Calu3 (cell line): ENCODE measurements at regions not wholly inside any gene's neighbourhood (a gene's known extent, or its start where the extent isn't known, plus 50 kb on each side); places are given as distances from the start of the nearest gene placed in this dataset.

Source experiments
- BruUV-seq: library from RNA; stranded (reverse); fragments of 400-500 nt; replicated peaks from 2 replicates; lab custom pipeline; 2021; lab: Mats Ljungman, UMichigan
- CTCF ChIA-PET: fragments of 300-600 bp; sonication (Branson Sonifier 250); formaldehyde crosslinking; loops from one replicate; lab custom pipeline; 2022; ENCODE audit warnings: antibody characterized with exemption; lab: Charles Lee
- DNase-seq: peaks from one replicate; pipeline ENCODE4 v3.0.0; 2022
- H3K27ac Mint-ChIP-seq: one replicate; pipeline ENCODE4 v1.8.0; 2022; ENCODE audit warnings: mixed read lengths; ENCODE audit not compliant: unreplicated experiment
- H3K27me3 Mint-ChIP-seq: one replicate; pipeline ENCODE4 v1.8.0; 2022; ENCODE audit warnings: mixed read lengths; ENCODE audit not compliant: unreplicated experiment
- H3K36me3 Mint-ChIP-seq: one replicate; pipeline ENCODE4 v1.8.0; 2022; ENCODE audit warnings: mild to moderate bottlenecking, moderate library complexity, mixed read lengths; ENCODE audit not compliant: insufficient read depth, unreplicated experiment
- H3K4me1 Mint-ChIP-seq: one replicate; pipeline ENCODE4 v1.8.0; 2022; ENCODE audit warnings: mild to moderate bottlenecking, low read depth, mixed read lengths; ENCODE audit not compliant: unreplicated experiment
- H3K4me3 Mint-ChIP-seq: one replicate; pipeline ENCODE4 v1.8.0; 2022; ENCODE audit warnings: mild to moderate bottlenecking, low read depth, moderate library complexity, mixed read lengths; ENCODE audit not compliant: unreplicated experiment
- H3K9me3 Mint-ChIP-seq: one replicate; pipeline ENCODE4 v1.8.0; 2022; ENCODE audit warnings: low read depth, mixed read lengths; ENCODE audit not compliant: unreplicated experiment
- intact Hi-C: fragments of 100-400 bp; cut with micrococcal nuclease; formaldehyde crosslinking; loops from one replicate; pipeline ENCODE4 v1.10.0; 2022; ENCODE audit not compliant: unreplicated experiment
- TF ChIP-seq, protein P1 (sequence below): fragments of 200-600 bp; IDR thresholded peaks from one replicate; pipeline ENCODE4 v1.8.0; 2022; ENCODE audit warnings: antibody characterized with exemption; ENCODE audit not compliant: unreplicated experiment

DNA sequence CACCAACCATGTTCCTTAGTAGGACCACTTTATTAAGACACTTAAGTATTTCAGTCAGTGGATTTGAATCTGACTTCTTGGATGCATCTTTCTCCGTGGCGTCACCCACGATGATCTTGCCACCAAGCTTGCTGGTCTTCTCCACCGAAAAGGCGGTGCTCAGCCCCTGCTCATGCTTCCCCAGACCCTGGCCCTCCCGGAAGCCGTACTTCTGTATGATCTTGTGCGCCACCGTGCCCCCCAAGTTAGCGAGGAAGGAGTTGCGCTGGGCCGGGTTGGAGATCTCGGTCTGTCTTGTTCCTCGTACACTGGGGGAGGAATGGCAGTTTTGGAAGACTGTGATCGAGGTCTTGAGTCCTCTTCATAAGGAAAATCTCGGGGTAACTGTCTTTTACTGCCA lies 213.4 kb upstream of the NANOGP8 start:
- H3K36me3 Mint-ChIP-seq: no peaks in the 10 kb centered on the region
- H3K27ac Mint-ChIP-seq: no peak overlapping the region
- no TSS peak for BruUV-seq
- H3K4me1 Mint-ChIP-seq: peaks cover 3% of the 10 kb centered on the region
- DNase-seq: no peak
- H3K4me3 Mint-ChIP-seq: no peak overlapping the region
- TF ChIP-seq, protein P1, sequence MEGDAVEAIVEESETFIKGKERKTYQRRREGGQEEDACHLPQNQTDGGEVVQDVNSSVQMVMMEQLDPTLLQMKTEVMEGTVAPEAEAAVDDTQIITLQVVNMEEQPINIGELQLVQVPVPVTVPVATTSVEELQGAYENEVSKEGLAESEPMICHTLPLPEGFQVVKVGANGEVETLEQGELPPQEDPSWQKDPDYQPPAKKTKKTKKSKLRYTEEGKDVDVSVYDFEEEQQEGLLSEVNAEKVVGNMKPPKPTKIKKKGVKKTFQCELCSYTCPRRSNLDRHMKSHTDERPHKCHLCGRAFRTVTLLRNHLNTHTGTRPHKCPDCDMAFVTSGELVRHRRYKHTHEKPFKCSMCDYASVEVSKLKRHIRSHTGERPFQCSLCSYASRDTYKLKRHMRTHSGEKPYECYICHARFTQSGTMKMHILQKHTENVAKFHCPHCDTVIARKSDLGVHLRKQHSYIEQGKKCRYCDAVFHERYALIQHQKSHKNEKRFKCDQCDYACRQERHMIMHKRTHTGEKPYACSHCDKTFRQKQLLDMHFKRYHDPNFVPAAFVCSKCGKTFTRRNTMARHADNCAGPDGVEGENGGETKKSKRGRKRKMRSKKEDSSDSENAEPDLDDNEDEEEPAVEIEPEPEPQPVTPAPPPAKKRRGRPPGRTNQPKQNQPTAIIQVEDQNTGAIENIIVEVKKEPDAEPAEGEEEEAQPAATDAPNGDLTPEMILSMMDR: no peak
- CTCF ChIA-PET: no interaction called here
- intact Hi-C loops: no loop called here
- H3K9me3 Mint-ChIP-seq: no peaks in the 10 kb centered on the region
- H3K27me3 Mint-ChIP-seq: no peaks in the 10 kb centered on the region

DNA sequence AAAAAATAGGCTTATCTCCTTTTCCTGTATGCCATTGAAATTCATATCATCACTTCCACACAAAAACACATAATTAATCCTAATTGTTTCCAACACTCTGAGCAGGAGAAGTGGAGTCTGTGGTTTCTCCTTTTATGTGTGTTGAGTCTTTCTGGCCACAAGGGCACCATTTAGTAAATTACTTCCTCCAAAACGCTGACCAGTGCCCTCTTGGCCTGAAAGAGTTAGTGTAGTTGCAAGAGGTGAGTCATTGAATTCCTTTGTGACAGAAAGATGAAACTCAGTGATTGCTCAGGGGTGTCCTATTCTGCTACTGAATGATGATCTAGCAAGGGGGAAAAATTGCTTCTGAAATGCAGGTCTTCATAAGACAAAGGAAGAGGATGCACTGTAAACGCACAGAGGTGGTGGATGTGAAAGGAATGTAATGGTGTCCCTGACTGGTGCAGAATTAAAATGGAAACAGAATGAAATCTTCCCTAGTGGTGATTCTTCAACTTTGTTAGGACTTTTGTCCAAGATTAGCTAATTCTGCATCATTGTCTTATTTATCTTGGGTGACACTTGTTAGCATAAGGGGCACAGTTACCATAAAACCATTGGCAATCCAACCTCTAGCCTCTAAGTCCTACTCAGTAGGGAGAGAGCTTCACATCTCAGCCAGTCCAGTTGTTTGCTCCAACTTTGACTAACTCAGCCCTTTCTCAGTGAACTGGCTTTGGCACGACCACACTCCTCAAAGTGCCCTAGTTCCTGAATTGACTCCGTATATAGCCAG lies 208.4 kb upstream of the NANOGP8 start:
- CTCF ChIA-PET: no interaction called here
- BruUV-seq: no TSS peak
- intact Hi-C loops: no loop called here
- Mint-ChIP-seq H3K27ac (no peak overlapping the region), H3K36me3 (no peaks in the 10 kb centered on the region), H3K4me3 (no peak overlapping the region), H3K27me3 (no peaks in the 10 kb centered on the region), H3K4me1 (peaks cover 7% of the 10 kb centered on the region), H3K9me3 (no peaks in the 10 kb centered on the region)
- DNase-seq: peak; percentile 6
- TF ChIP-seq, protein P1: no peak

DNA sequence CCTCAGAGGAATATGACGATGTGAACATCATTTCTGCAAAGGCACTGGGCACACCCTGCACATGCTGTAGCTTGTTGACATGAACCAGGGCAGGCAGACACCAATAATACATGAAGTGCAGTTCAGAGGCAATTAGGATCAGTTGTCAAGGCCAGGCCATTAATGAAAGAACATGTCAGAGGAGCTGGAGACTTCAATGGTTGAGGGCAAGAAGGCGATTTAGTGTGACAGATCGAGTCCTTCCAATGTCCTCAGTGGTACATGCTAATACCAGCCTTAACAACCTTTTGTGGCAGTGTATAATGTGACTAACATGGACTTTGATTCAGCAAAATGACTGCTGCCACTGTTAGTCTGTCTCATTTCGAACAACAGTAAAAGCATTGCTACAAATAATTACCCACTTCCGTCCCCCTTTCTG lies 205.2 kb upstream of the NANOGP8 start:
- intact Hi-C loops: no loop called here
- H3K4me3 Mint-ChIP-seq: no peak overlapping the region
- DNase-seq: no peak
- no peaks in the 10 kb centered on the region for H3K27me3 Mint-ChIP-seq
- BruUV-seq: no TSS peak
- H3K36me3 Mint-ChIP-seq: no peaks in the 10 kb centered on the region
- H3K9me3 Mint-ChIP-seq: no peaks in the 10 kb centered on the region
- CTCF ChIA-PET: no interaction called here
- H3K4me1 Mint-ChIP-seq: peaks cover 7% of the 10 kb centered on the region
- TF ChIP-seq, protein P1: no peak
- H3K27ac Mint-ChIP-seq: no peak overlapping the region

DNA sequence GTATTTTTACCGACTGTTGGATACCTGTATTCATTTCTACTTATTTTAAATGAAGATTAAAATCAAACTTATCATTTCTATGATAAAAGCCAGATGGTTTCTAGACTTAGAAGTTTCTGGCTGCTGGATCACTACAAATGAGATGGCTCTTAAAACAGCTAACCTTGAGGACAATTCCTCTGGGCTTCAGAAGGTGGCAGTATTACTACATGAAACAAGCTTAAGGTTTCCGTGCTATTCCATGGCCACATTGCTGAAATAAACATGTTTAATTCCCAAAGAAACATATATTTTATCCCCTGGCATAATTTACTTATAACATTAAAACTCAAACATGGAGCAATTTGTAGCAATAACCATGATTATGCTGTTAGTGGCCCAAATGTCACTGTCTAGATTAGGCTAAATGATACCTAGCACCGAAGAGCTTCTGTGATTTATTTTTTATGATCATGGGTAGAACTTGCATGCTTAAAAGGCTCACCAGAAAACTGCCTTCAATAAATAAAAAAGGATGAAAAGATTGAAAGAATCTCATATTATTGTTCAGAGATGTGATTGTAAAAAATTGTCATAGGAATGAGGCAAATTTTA lies 204.0 kb upstream of the NANOGP8 start:
- H3K9me3 Mint-ChIP-seq: no peaks in the 10 kb centered on the region
- no peaks in the 10 kb centered on the region for H3K36me3 Mint-ChIP-seq
- peak; percentile 1 for DNase-seq
- no TSS peak for BruUV-seq
- no peak overlapping the region for H3K27ac Mint-ChIP-seq
- TF ChIP-seq, protein P1: no peak
- no peaks in the 10 kb centered on the region for H3K27me3 Mint-ChIP-seq
- intact Hi-C loops: loop anchor here (1.0 kb wide), 1 partner anchor 155 kb away; no protein-coding TSS in a partner anchor
- peaks cover 7% of the 10 kb centered on the region for H3K4me1 Mint-ChIP-seq
- CTCF ChIA-PET: interaction anchor here (1.3 kb wide), 1 partner anchor 155 kb away, joined by 28 read pairs; no protein-coding TSS in a partner anchor
- no peak overlapping the region for H3K4me3 Mint-ChIP-seq
